Bone marrow (tissue), 2 donors: ENCODE measurements at regions not wholly inside any gene's neighbourhood (a gene's known extent, or its start where the extent isn't known, plus 50 kb on each side); places are given as distances from the start of the nearest gene placed in this dataset.

Experiments
- DNase-seq, 2 donors: peaks; one replicate each; lab custom pipeline; 2025; lab: John Stamatoyannopoulos, UW

DNA sequence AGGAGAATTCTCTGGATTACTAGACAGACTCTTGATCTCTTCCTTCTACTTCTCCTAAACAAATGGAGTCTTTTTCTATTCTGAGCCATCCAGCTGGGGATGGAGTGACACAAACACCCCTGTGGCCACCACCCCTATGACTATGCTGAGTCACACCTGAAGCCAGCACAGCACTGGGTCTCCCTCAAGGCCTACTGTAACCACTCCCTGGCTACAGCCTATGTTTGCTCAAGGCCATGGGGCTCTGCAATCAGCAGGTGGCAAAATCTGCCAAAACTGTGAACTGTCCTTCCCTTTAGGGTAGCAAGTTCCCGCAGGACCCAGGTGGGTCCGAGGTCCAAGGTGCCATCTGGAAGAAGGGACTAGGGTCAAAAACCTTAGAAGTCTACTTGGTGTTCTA lies 132.3 kb downstream of the TINAG start:
- no peak for DNase-seq

GRCh38 chr6:54441020-54441419 lies 132.8 kb downstream of the TINAG start:
- no peak for DNase-seq

DNA sequence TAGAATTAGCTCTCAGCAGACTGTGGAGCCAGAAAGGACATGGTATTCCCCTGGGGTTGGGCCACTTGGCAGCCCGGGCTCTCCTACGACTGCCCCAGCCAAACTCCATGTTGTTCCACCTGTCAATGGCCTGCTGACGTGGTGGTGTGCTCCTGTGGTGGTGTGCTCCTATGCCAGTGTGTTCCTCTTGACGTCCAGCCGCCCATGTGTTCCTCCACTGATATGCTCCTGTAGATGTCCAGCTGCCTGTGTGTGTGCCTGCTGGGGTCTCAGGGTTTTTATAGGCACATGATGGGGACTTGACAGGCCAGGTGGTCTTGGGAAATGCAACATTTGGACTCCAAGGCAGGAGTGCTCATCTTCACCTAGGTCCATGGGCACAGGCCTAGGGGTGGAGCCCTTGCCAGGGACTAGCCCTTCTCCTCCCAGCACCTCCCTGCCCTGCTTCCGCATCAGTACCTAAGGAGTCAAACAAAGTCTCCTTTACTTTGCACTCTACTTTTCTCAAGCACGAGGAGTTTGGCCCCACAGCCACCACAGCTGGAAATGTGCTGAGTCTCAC lies 133.5 kb downstream of the TINAG start:
- DNase-seq, result no peak

GRCh38 chr6:54445207-54445606 lies 137.0 kb downstream of the TINAG start:
- DNase-seq, result no peak

- no peak for DNase-seq
Observed at GRCh38 chr6:54448617-54449016, 140.4 kb downstream of the TINAG start.

DNA sequence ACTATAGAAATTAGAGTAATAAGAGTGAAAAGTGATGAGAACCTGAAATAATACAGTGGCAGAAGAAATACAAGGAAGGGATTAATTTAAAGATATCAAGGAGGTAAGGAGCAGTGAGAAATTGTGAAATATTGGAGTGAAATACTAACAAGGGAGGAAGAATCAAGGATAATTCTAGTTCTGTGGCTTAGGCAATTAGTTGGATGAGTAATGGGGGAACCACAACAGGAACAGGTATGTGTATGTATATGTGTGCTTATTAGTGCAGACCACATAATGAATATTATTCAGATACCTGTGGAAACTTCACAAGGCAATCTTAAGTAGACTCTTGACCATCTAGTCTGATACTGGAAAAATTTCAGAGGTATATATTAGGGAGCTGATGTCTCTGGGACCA lies 143.3 kb downstream of the TINAG start:
- DNase-seq, result no peak

DNA sequence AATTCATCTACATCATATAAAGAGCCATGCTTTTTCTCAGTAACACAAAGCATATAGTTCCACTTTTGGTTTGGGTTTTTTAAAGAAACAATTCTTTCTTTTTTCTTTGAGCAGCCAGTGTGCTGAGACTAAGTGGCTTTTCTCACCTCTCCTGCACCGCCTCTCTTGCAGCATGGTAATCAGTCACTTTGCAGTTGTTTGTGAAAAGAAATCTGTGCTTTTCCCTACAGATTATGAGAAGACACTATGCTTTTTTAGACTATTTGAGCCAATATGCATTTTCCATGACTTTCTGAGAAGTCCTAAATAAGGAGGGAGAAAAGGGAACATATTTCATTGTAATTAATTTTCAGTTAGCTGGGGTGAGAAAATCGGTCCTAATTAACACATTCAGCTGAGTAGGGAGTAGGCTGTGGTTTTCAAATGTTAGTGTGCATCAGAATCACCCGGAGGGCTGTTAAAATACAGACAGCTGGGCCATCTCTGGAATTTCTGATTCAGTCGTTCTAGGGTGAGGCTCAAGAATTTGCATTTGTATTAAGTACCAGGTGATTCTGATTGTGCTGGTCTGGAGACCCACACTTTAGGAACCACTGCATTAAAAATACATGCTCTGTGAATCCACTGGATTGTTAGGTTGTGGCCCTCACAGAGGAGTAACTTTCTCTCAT lies 155.2 kb downstream of the TINAG start:
- no peak for DNase-seq

DNA sequence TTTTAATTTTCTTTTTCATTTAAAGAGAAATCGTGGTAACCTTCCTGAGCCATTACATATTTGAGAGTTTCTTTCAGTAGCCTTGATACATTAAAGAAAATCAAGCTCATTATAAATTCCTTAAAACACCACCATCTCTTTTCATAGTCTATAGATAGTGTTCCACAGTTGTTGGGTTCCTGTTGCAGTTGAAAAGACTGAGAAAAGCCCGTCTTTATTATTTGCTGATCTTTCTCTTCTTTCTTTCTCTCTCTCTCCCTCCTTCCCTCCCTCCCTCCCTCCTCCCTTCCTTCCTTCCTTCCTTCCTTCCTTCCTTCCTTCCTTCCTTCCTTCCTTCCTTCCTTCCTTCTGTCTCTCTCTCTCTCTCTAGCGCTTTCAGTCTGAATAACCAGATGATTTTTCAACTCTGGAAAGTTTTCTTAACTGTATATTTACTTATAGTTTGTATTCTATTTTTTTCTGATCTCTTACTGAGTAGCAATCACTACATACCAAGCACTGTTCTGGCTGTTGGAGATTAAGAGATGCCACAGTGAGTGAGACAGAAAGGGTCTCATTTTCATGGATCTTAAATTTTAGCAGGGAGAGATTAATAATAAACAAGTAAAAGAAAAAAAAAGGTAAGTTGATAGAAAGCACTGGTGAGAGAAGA lies 157.5 kb downstream of the TINAG start:
- DNase-seq, result no peak

DNA sequence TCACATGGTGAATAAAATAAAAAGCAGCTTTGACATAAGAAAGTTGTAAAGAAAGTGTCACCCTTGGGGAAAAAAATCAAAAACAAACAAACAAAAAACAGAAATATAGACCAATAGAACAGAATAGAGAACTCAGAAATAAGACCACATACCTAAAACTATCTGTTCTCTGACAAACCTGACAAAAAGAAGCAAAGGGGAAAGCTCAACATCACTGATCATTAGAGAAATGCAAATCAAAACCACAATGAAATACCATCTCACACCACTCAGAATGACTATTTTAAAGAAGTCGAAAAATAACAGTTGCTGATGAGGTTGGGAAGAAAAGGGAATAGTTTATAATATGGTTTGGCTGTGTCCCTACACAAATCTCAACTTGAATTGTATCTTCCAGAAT lies 159.1 kb downstream of the TINAG start:
- DNase-seq, result no peak

- DNase-seq, result no peak
Observed at GRCh38 chr6:54473328-54473727, 165.1 kb downstream of the TINAG start.

DNA sequence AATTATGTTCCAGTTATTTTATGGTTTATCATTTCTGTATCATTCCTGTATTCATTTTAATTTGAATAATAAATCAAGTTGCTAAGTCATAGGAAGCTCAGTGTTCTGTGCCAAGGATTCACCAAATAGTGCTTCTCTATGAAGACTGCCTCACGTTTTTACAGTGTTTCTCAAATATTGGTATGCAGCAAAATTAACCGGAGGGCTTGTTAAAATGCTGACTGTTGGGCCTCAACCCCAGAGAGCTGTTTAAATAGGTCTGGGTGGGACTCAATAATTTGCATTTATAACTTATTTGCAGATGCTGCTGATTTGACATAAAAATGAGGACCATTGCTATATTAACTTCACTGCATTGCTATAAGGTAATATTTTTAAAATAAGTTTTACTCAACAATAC lies 166.7 kb downstream of the TINAG start:
- DNase-seq, result no peak

- no peak for DNase-seq
Observed at GRCh38 chr6:54481091-54481490, 172.8 kb downstream of the TINAG start.

DNA sequence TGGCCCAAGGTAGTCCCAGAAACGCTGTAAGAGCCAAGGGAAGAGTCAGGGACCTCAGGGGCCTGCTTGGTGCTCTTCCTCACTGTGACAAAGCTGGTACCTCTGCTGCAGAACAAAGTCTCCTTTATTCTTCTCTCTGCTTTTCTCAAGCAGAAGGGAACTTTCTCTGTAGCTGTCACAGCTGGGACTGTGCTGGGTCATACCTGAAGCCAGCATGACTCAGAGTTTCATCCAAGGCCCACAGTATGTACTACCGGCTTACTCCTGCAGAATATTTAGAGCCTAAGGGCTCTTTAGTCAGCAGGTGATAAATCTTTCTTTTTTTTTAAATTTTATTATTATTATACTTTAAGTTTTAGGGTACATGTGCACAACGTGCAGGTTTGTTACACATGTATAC lies 183.2 kb downstream of the TINAG start:
- DNase-seq, result no peak

- no peak for DNase-seq
Observed at GRCh38 chr6:54493138-54493537, 184.9 kb downstream of the TINAG start.

GRCh38 chr6:54503144-54503543 lies 194.9 kb downstream of the TINAG start:
- no peak for DNase-seq

DNA sequence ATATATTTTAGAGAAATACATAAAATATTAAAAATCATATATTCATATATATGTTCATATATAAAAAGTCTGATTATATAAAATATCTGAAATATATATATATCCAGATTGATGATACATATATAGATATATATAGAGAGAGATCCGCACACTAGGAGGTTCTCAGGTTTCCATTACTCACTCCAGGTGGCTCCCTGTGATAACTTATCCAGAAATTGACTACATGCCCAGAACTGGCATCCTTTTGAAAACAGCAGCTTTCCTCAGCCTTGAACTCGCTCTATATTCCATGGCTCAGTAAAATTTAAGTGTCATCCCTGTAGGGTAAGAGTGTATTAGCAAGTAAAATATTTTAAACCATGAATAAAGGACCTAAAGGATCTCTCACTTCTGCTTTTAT lies 206.8 kb downstream of the TINAG start:
- DNase-seq, result no peak

DNA sequence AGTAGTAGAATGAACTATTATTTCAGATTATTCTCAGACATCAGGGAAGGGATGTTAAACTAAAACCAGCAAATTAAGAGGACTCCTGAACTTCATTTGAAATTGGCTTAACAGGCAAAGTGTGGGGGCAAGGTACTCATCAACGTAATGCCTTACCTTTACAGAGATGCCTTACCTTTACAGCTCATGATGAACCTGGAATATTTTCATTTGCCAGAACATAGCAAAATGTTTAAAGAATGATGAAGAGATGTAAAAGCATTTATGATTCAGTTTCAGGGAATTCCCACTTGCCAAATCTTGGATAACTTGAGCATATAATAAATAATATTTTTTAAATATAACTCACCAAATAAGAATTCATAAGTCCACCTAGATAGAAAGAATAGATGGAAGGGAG lies 207.5 kb downstream of the TINAG start:
- DNase-seq, result no peak

GRCh38 chr6:54516321-54516720 lies 208.1 kb downstream of the TINAG start:
- DNase-seq, result no peak

GRCh38 chr6:54519161-54519560 lies 210.9 kb downstream of the TINAG start:
- DNase-seq, result no peak

DNA sequence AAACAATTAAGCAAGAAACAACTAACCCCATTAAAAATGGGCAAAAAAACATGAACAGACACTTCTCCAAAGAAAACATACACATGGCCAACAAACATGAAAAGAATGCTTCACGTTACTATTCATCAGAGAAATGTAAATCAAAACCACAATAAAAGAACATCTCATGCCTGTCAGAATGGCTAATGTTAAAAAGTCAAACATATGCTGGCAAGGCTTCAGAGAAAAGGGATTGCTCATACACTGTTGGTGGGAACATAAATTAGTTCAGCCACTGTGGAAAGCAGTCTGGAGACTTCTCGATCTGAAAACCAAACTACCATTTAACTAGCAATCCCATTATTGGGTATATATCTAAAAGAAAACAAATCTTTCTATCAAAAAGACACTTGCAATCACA lies 217.5 kb downstream of the TINAG start:
- DNase-seq, result no peak

- DNase-seq, result no peak
Observed at GRCh38 chr6:54533567-54533966, 225.3 kb downstream of the TINAG start.

GRCh38 chr6:54535568-54535967 lies 227.3 kb downstream of the TINAG start:
- no peak for DNase-seq

DNA sequence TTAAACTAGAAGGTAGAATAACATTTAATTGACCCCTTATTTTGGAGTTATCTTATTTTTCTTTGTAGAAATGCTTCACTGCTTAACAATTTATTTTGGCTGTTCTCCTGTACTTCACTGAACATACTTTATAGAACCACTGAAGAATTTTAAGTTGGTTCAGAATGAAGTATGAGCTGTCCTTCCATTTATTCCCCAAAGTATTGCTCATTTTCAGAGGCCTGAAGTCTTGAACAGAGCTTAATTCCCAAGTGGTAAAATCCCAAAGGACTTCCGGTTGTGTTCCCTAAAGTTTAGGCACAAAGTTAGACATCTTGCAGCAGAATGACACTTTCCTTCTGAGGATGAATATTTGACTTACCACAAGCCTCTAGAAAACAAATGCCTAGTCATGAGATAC lies 233.3 kb downstream of the TINAG start:
- DNase-seq, result no peak

- no peak for DNase-seq
Observed at GRCh38 chr6:54559136-54559535, 250.9 kb downstream of the TINAG start.
